SK-N-SH (cell line): ENCODE measurements at regions not wholly inside any gene's neighbourhood (a gene's known extent, or its start where the extent isn't known, plus 50 kb on each side); places are given as distances from the start of the nearest gene placed in this dataset.
"Not testable (repeated sequence)": the region's sequence is repeated elsewhere in the genome, so short reads cannot be mapped to it uniquely, and the experiment has no call there.

Source experiments
- CTCF ChIA-PET: fragments of 300-600, 350-600 bp; formaldehyde crosslinking; extraction: SDS; loops from one replicate; lab custom pipeline; 2021; lab: Yijun Ruan, JAX
- POLR2A ChIA-PET: fragments of 350-600 bp; sonication (Branson Sonifier 250); formaldehyde crosslinking; extraction: SDS; loops from one replicate; lab custom pipeline; 2020; ENCODE audit warnings: antibody characterized with exemption, inconsistent platforms; lab: Yijun Ruan, JAX
- DNase-seq: peaks from one replicate; pipeline ENCODE4 v3.0.0; 2012
- H2AFZ ChIP-seq: fragments of 200-600 bp; sonication (generic); 2 replicates; pipeline ENCODE4 v1.8.1; 2016; ENCODE audit warnings: antibody characterized with exemption, mild to moderate bottlenecking, low read depth
- H3F3A ChIP-seq: fragments of 200-600 bp; sonication (generic); replicated peaks from 2 replicates; pipeline ENCODE3; 2016; ENCODE audit warnings: antibody characterized with exemption, mild to moderate bottlenecking; ENCODE audit not compliant: insufficient read depth
- H3K27ac ChIP-seq, 2 experiments: fragments of 200-500 bp in 1 of 2; fragments of 200-600 bp in 1 of 2; sonication (Bioruptor generic) in 1 of 2; sonication (generic), shearing (Covaris generic) in 1 of 2; 2 replicates each; pipeline versions ENCODE4 v1.5.1 to v1.6.1; 2014 to 2016; ENCODE audit warnings: low read depth in 2 of 2, inconsistent platforms in 1 of 2, low read length in 1 of 2, mild to moderate bottlenecking in 1 of 2, mixed read lengths in 1 of 2
- H3K27me3 ChIP-seq: fragments of 200-600 bp; sonication (generic), shearing (Covaris generic); 2 replicates; pipeline ENCODE4 v1.6.1; 2016; ENCODE audit warnings: mixed run types; ENCODE audit not compliant: insufficient read depth
- H3K36me3 ChIP-seq, 2 experiments: fragments of 200-500 bp in 1 of 2; fragments of 200-600 bp in 1 of 2; sonication (Bioruptor generic) in 1 of 2; sonication (generic) in 1 of 2; replicated peaks in 1 of 2; 2 replicates each; pipeline versions ENCODE3 to v1.5.1; 2014 to 2016; ENCODE audit warnings: low read length in 1 of 2, mild to moderate bottlenecking in 1 of 2; ENCODE audit not compliant: insufficient read depth in 2 of 2, control insufficient read depth in 1 of 2
- H3K4me1 ChIP-seq, 2 experiments: fragments of 200-500 bp in 1 of 2; fragments of 200-600 bp in 1 of 2; sonication (Bioruptor generic) in 1 of 2; sonication (generic), shearing (Covaris generic) in 1 of 2; 2 replicates each; pipeline versions ENCODE4 v1.5.1 to v1.6.1; 2014 to 2016; ENCODE audit warnings: low read depth in 1 of 2, low read length in 1 of 2, mixed run types in 1 of 2; ENCODE audit not compliant: insufficient read depth in 2 of 2, control insufficient read depth in 1 of 2
- H3K4me2 ChIP-seq: fragments of 200-600 bp; sonication (generic), shearing (Covaris generic); 2 replicates; pipeline ENCODE4 v1.6.1; 2017; ENCODE audit warnings: mixed run types
- H3K4me3 ChIP-seq, 2 experiments: fragments of 200-500 bp in 1 of 2; fragments of 200-600 bp in 1 of 2; sonication (Bioruptor generic) in 1 of 2; sonication (generic), shearing (Covaris generic) in 1 of 2; 2 replicates each; pipeline versions ENCODE4 v1.5.1 to v1.8.1; 2014 to 2016; ENCODE audit warnings: low read depth in 2 of 2, inconsistent platforms in 1 of 2, low read length in 1 of 2, mild to moderate bottlenecking in 1 of 2, mixed read lengths in 1 of 2, moderate library complexity in 1 of 2
- H3K79me2 ChIP-seq: fragments of 200-600 bp; sonication (generic); 2 replicates; pipeline ENCODE4 v1.8.1; 2017; ENCODE audit warnings: mild to moderate bottlenecking; ENCODE audit not compliant: insufficient read depth
- H3K9ac ChIP-seq: fragments of 200-600 bp; sonication (generic); 2 replicates; pipeline ENCODE4 v1.6.1; 2017; ENCODE audit warnings: mixed run types
- H3K9me2 ChIP-seq: fragments of 200-600 bp; sonication (generic); 2 replicates; pipeline ENCODE4 v1.6.1; 2017; ENCODE audit warnings: mixed run types
- H3K9me3 ChIP-seq: fragments of 200-600 bp; sonication (generic); 2 replicates; pipeline ENCODE4 v1.6.1; 2017; ENCODE audit warnings: mixed run types, mild to moderate bottlenecking, moderate library complexity
- H4K20me1 ChIP-seq: fragments of 200-600 bp; sonication (generic); 2 replicates; pipeline ENCODE4 v1.6.1; 2017; ENCODE audit warnings: mild to moderate bottlenecking, mixed run types; ENCODE audit not compliant: insufficient read depth
- CTCF ChIP-seq: fragments of 200-600 bp; sonication (generic); IDR thresholded peaks from 2 replicates; pipeline ENCODE4 v1.6.1; 2017; ENCODE audit warnings: antibody characterized with exemption, mild to moderate bottlenecking, moderate library complexity
- ELF1 ChIP-seq: IDR thresholded peaks from 2 replicates; pipeline ENCODE4 v1.4.0; 2012
- EP300 ChIP-seq, 2 experiments: IDR thresholded peaks; 2 replicates each; pipeline versions ENCODE4 v1.4.0 to v1.6.1; 2012; ENCODE audit warnings: borderline replicate concordance in 1 of 2, low read depth in 1 of 2, low read length in 1 of 2
- JUND ChIP-seq: IDR thresholded peaks from 2 replicates; pipeline ENCODE4 v1.4.0; 2012
- MEF2A ChIP-seq: IDR thresholded peaks from 2 replicates; pipeline ENCODE4 v1.4.0; 2012; ENCODE audit warnings: low read depth, borderline replicate concordance
- PBX3 ChIP-seq: IDR thresholded peaks from 2 replicates; pipeline ENCODE4; 2012
- RAD21 ChIP-seq: IDR thresholded peaks from 2 replicates; pipeline ENCODE4 v1.6.1; 2012; ENCODE audit warnings: mild to moderate bottlenecking, low read length
- REST ChIP-seq: IDR thresholded peaks from 2 replicates; pipeline ENCODE4 v1.6.1; 2012; ENCODE audit warnings: mild to moderate bottlenecking, low read depth, low read length, moderate library complexity
- RFX5 ChIP-seq: IDR thresholded peaks from 2 replicates; pipeline ENCODE4 v1.6.1; 2012; ENCODE audit warnings: mild to moderate bottlenecking, improper control_type of control experiment, low read length
- SIN3A ChIP-seq: IDR thresholded peaks from 2 replicates; pipeline ENCODE4 v1.6.1; 2012; ENCODE audit warnings: low read depth, mild to moderate bottlenecking, low read length, moderate library complexity, borderline replicate concordance
- SMC3 ChIP-seq: IDR thresholded peaks from 2 replicates; pipeline ENCODE4 v1.6.1; 2012; ENCODE audit warnings: low read depth, low read length, improper control_type of control experiment
- TCF12 ChIP-seq: IDR thresholded peaks from 2 replicates; pipeline ENCODE4 v1.4.0; 2012
- YY1 ChIP-seq: IDR thresholded peaks from 2 replicates; pipeline ENCODE4 v1.4.0; 2012; ENCODE audit warnings: low read depth, mild to moderate bottlenecking
- WGBS: methylation state at CpG from one replicate; pipeline ENCODE4 v1.1.6; 2017; ENCODE audit warnings: low lambda C conversion rate; 5-methylcytosine and 5-hydroxymethylcytosine counted together

- H3K4me1 ChIP-seq: no peaks in the 10 kb centered on the region; a peak in 1 of 4 replicates
- no peak overlapping the region for H3K4me3 ChIP-seq
- H3K79me2 ChIP-seq: no peaks in the 10 kb centered on the region
- H3K9me3 ChIP-seq: no peaks in the 10 kb centered on the region
- H3K27me3 ChIP-seq: no peaks in the 10 kb centered on the region
- DNase-seq: no peak
- no peaks in the 10 kb centered on the region for H3K9me2 ChIP-seq
- 0 out of 2 replicates have a peak overlapping the region, but pooled peaks have one; percentile 15 for H3K4me2 ChIP-seq
- TF ChIP-seq CTCF (0 out of 2 replicates have a peak, but pooled peaks have one; percentile 6), TCF12 (peak; percentile 13; the same call in 1 of the 2 replicates), PBX3 (peak; percentile 17; the same call in 1 of the 2 replicates), RAD21 (no peak)
- TF ChIP-seq, all 33 proteins: peak for 3
- Histone ChIP-seq H3F3A (no peaks in the 10 kb centered on the region), H4K20me1 (no peaks in the 10 kb centered on the region), H3K9ac (no peak overlapping the region), H2AFZ (peak overlapping the region; percentile 54; the same call in 1 of the 2 replicates), H3K27ac (no peak overlapping the region), H3K36me3 (no peaks in the 10 kb centered on the region)
- 18% methylated on average over 3 of the region's 3 CpGs for WGBS
- CTCF ChIA-PET: no interaction called here
- POLR2A ChIA-PET: no interaction called here
Measured at GRCh38 chr11:110850846-110851245, 138.6 kb upstream of the ARHGAP20 start.

GRCh38 chr11:110843053-110843452 is 130.8 kb upstream of the ARHGAP20 start:
- H3F3A ChIP-seq, POLR2A ChIA-PET, H3K27me3 ChIP-seq, H3K9me3 ChIP-seq, CTCF ChIA-PET, DNase-seq, H3K4me1 ChIP-seq, H3K79me2 ChIP-seq, H3K4me3 ChIP-seq, H3K27ac ChIP-seq, H2AFZ ChIP-seq, H3K4me2 ChIP-seq, H3K9ac ChIP-seq, H4K20me1 ChIP-seq, H3K9me2 ChIP-seq, H3K36me3 ChIP-seq: not testable (repeated sequence)
- 84% methylated on average over 1 of the region's 1 CpG for WGBS

- POLR2A ChIA-PET: no interaction called here
- no peak for DNase-seq
- H3K27me3 ChIP-seq: no peaks in the 10 kb centered on the region
- H3K4me1 ChIP-seq: no peaks in the 10 kb centered on the region
- H3K79me2 ChIP-seq: no peaks in the 10 kb centered on the region
- H3K4me3 ChIP-seq: no peak overlapping the region
- H3K4me2 ChIP-seq: no peak overlapping the region
- H3K36me3 ChIP-seq: no peaks in the 10 kb centered on the region
- whole genome bisulfite sequencing: 83% methylated on average over 2 of the region's 2 CpGs
- no peaks in the 10 kb centered on the region for H4K20me1 ChIP-seq
- CTCF ChIA-PET: no interaction called here
- no peaks in the 10 kb centered on the region for H3K9me2 ChIP-seq
- H3F3A ChIP-seq: no peaks in the 10 kb centered on the region
- no peak overlapping the region for H3K9ac ChIP-seq
- no peaks in the 10 kb centered on the region for H3K9me3 ChIP-seq
- H3K27ac ChIP-seq: no peak overlapping the region
- H2AFZ ChIP-seq: no peak overlapping the region
- TF ChIP-seq TCF12 (no peak), REST (no peak), YY1 (no peak), MEF2A (no peak), SMC3 (no peak), SIN3A (no peak), EP300 (IDR thresholded peaks at IDR 0.05; ENCODE audit: borderline replicate concordance in 1 of 2, low read depth in 1 of 2, low read length in 1 of 2) (no peak), ELF1 (no peak), JUND (no peak), PBX3 (no peak), RFX5 (no peak)
Measured at GRCh38 chr11:110838808-110839207, 126.6 kb upstream of the ARHGAP20 start.
